PC-9 (cell line): ENCODE measurements at regions not wholly inside any gene's neighbourhood (a gene's known extent, or its start where the extent isn't known, plus 50 kb on each side); places are given as distances from the start of the nearest gene placed in this dataset.
"Not testable (repeated sequence)": the region's sequence is repeated elsewhere in the genome, so short reads cannot be mapped to it uniquely, and the experiment has no call there.

Experiments used
- BruUV-seq: library from RNA; stranded (reverse); fragments of 400-500 nt; replicated peaks from 2 replicates; lab custom pipeline; 2021; lab: Mats Ljungman, UMichigan
- CTCF ChIA-PET: fragments of 300-600 bp; sonication (Branson Sonifier 250); formaldehyde crosslinking; loops from one replicate; lab custom pipeline; 2022; ENCODE audit warnings: antibody characterized with exemption; lab: Charles Lee
- POLR2A ChIA-PET: fragments of 300-600 bp; sonication (Branson Sonifier 250); formaldehyde crosslinking; loops from one replicate; lab custom pipeline; 2022; ENCODE audit warnings: antibody characterized with exemption; ENCODE audit not compliant: unreplicated experiment; lab: Charles Lee
- DNase-seq, 2 experiments: peaks; one replicate each; pipeline versions ENCODE4 v3.0.0 to v3.0.0-alpha.2; 2015 to 2022; ENCODE audit warnings: mixed read lengths in 1 of 2
- H2AFZ ChIP-seq: fragments of 200-600 bp; sonication (generic); 2 replicates; pipeline ENCODE4 v1.8.1; 2017; ENCODE audit warnings: antibody characterized with exemption
- H3F3A ChIP-seq: fragments of 200-600 bp; sonication (generic); 2 replicates; pipeline ENCODE4 v1.8.1; 2017; ENCODE audit warnings: antibody characterized with exemption, mild to moderate bottlenecking, low read depth; ENCODE audit not compliant: insufficient read depth
- H3K27ac ChIP-seq: fragments of 200-600 bp; sonication (generic); 2 replicates; pipeline ENCODE4 v1.6.1; 2016; ENCODE audit warnings: mixed run types
- H3K27me3 ChIP-seq: fragments of 200-600 bp; sonication (generic); 2 replicates; pipeline ENCODE4 v1.6.1; 2016; ENCODE audit warnings: low read depth, mixed run types; ENCODE audit not compliant: insufficient read depth
- H3K36me3 ChIP-seq: fragments of 200-600 bp; sonication (generic); 2 replicates; pipeline ENCODE4 v1.6.1; 2016; ENCODE audit warnings: low read depth, mixed run types
- H3K4me1 ChIP-seq: fragments of 200-600 bp; sonication (generic); replicated peaks from 2 replicates; pipeline ENCODE4 v1.6.1; 2016; ENCODE audit warnings: mixed run types; ENCODE audit not compliant: insufficient read depth
- H3K4me2 ChIP-seq: fragments of 200-600 bp; sonication (generic); 2 replicates; pipeline ENCODE4 v1.6.1; 2017; ENCODE audit warnings: mixed run types
- H3K4me3 ChIP-seq: fragments of 200-600 bp; sonication (generic); 2 replicates; pipeline ENCODE4 v1.6.1; 2016; ENCODE audit warnings: mixed run types
- H3K79me2 ChIP-seq: fragments of 200-600 bp; sonication (generic); 2 replicates; pipeline ENCODE4 v1.6.1; 2017; ENCODE audit warnings: low read depth, mixed run types
- H3K9me2 ChIP-seq: fragments of 200-600 bp; sonication (generic); 2 replicates; pipeline ENCODE4 v1.8.1; 2017; ENCODE audit warnings: mild to moderate bottlenecking; ENCODE audit not compliant: insufficient read depth
- H3K9me3 ChIP-seq: fragments of 200-600 bp; sonication (generic); 2 replicates; pipeline ENCODE4 v1.8.1; 2016; ENCODE audit warnings: low read depth; ENCODE audit not compliant: insufficient read depth
- H4K20me1 ChIP-seq: fragments of 200-600 bp; sonication (generic); 2 replicates; pipeline ENCODE4 v1.8.1; 2017; ENCODE audit not compliant: insufficient read depth
- CTCF ChIP-seq: fragments of 200-600 bp; sonication (generic); conservative IDR thresholded peaks from 2 replicates; pipeline ENCODE4 v1.6.1; 2017; ENCODE audit warnings: mixed run types, antibody characterized with exemption, mild to moderate bottlenecking, moderate library complexity
- EZH2 ChIP-seq: fragments of 200-600 bp; sonication (generic); IDR thresholded peaks from 2 replicates; pipeline ENCODE4 v1.8.0; 2017; ENCODE audit warnings: antibody characterized with exemption, low read depth
- intact Hi-C: fragments of 100-400 bp; cut with micrococcal nuclease; formaldehyde crosslinking; loops from one replicate; pipeline ENCODE4 v1.10.0; 2022; ENCODE audit not compliant: unreplicated experiment

GRCh38 chr7:73954181-73954580 lies 73.8 kb upstream of the ELN start:
- H3K36me3 ChIP-seq = no peaks in the 10 kb centered on the region
- POLR2A ChIA-PET = no interaction called here
- TF ChIP-seq CTCF = no peak
- no peak for TF ChIP-seq EZH2
- no peaks in the 10 kb centered on the region for H3F3A ChIP-seq
- intact Hi-C loops = no loop called here
- BruUV-seq = no TSS peak
- no peaks in the 10 kb centered on the region for H3K4me1 ChIP-seq
- H3K4me2 ChIP-seq = no peak overlapping the region
- H3K27ac ChIP-seq = no peak overlapping the region
- no peaks in the 10 kb centered on the region for H3K9me2 ChIP-seq
- H3K79me2 ChIP-seq = no peaks in the 10 kb centered on the region
- no peak overlapping the region for H3K4me3 ChIP-seq
- CTCF ChIA-PET = interaction anchor here (0.6 kb wide), 2 partner anchors 193 to 630 kb away, joined by 6 to 7 read pairs; no protein-coding TSS in a partner anchor
- no peak for DNase-seq
- no peaks in the 10 kb centered on the region for H4K20me1 ChIP-seq
- no peaks in the 10 kb centered on the region for H3K27me3 ChIP-seq
- H3K9me3 ChIP-seq = no peaks in the 10 kb centered on the region
- no peak overlapping the region for H2AFZ ChIP-seq

- TF ChIP-seq CTCF = no peak
- no peak for TF ChIP-seq EZH2
Observed at GRCh38 chr7:73954861-73955260, 73.1 kb upstream of the ELN start.

GRCh38 chr7:73960548-73960947 lies 67.4 kb upstream of the ELN start:
- intact Hi-C loops = no loop called here
- no peak for TF ChIP-seq EZH2
- no peak for TF ChIP-seq CTCF
- peak; percentile 55 to 58 for DNase-seq
- Histone ChIP-seq H3K27me3 (no peaks in the 10 kb centered on the region), H3K36me3 (no peaks in the 10 kb centered on the region), H3K79me2 (no peaks in the 10 kb centered on the region), H3K27ac (no peak overlapping the region), H3K4me1 (no peaks in the 10 kb centered on the region), H3K4me2 (no peak overlapping the region), H4K20me1 (no peaks in the 10 kb centered on the region), H3K4me3 (no peak overlapping the region), H3K9me3 (peaks cover 13% of the 10 kb centered on the region; the same call in 1 of the 2 replicates), H3F3A (no peaks in the 10 kb centered on the region; the same call in 1 of the 2 replicates), H2AFZ (no peak overlapping the region), H3K9me2 (no peaks in the 10 kb centered on the region)
- ChIA-PET POLR2A (interaction anchor here (0.6 kb wide), 3 partner anchors 62 to 99 kb away, joined by 3 to 8 read pairs (median 5); no protein-coding TSS in a partner anchor), CTCF (interaction anchor here (1.1 kb wide), 1 partner anchor 19 kb away, joined by 5 read pairs; no protein-coding TSS in a partner anchor)
- no TSS peak for BruUV-seq

More at GRCh38 chr7:73954861-73955260, 73.1 kb upstream of the ELN start:
- no peaks in the 10 kb centered on the region for H3K9me3 ChIP-seq
- no TSS peak for BruUV-seq
- no peaks in the 10 kb centered on the region for H3K79me2 ChIP-seq
- no peaks in the 10 kb centered on the region for H4K20me1 ChIP-seq
- no peak overlapping the region for H3K4me3 ChIP-seq
- H3K4me1 ChIP-seq = no peaks in the 10 kb centered on the region
- H3K27ac ChIP-seq = no peak overlapping the region
- H2AFZ ChIP-seq = no peak overlapping the region
- H3K9me2 ChIP-seq = no peaks in the 10 kb centered on the region
- no peak for DNase-seq
- no peak overlapping the region for H3K4me2 ChIP-seq
- no peaks in the 10 kb centered on the region for H3K27me3 ChIP-seq
- POLR2A ChIA-PET = no interaction called here
- intact Hi-C loops = no loop called here
- no peaks in the 10 kb centered on the region for H3F3A ChIP-seq
- H3K36me3 ChIP-seq = no peaks in the 10 kb centered on the region
- CTCF ChIA-PET = no interaction called here

- H4K20me1 ChIP-seq, H3K9me2 ChIP-seq, intact Hi-C loops, H3F3A ChIP-seq, H3K27ac ChIP-seq, H3K4me1 ChIP-seq, POLR2A ChIA-PET, H3K27me3 ChIP-seq, H3K4me2 ChIP-seq, BruUV-seq, DNase-seq, H2AFZ ChIP-seq, H3K79me2 ChIP-seq, H3K4me3 ChIP-seq, H3K36me3 ChIP-seq: not testable (repeated sequence)
- peaks cover 13% of the 10 kb centered on the region; the same call in 1 of the 2 replicates for H3K9me3 ChIP-seq
- CTCF ChIA-PET = interaction anchor here (0.7 kb wide), 1 partner anchor 141 kb away, joined by 6 read pairs; no protein-coding TSS in a partner anchor
Observed at GRCh38 chr7:73961991-73962390, 66.0 kb upstream of the ELN start.
